MM.1S (cell line): ENCODE measurements at regions not wholly inside any gene's neighbourhood (a gene's known extent, or its start where the extent isn't known, plus 50 kb on each side); places are given as distances from the start of the nearest gene placed in this dataset.
"Not testable (repeated sequence)": the region's sequence is repeated elsewhere in the genome, so short reads cannot be mapped to it uniquely, and the experiment has no call there.

ENCODE experiments used
- DNase-seq: peaks from one replicate; pipeline ENCODE4 v3.0.0-alpha.2; 2015
- H2AFZ ChIP-seq: fragments of 300-600 bp; sonication (generic); 2 replicates; pipeline ENCODE4 v1.6.0; 2016; ENCODE audit warnings: antibody characterized with exemption, low read length
- H3F3A ChIP-seq: fragments of 300-600 bp; sonication (generic); 2 replicates; pipeline ENCODE4 v1.6.1; 2016; ENCODE audit warnings: mild to moderate bottlenecking, antibody characterized with exemption, low read length, moderate library complexity, mixed read lengths; ENCODE audit not compliant: insufficient read depth
- H3K27ac ChIP-seq: fragments of 300-600 bp; sonication (generic); 2 replicates; pipeline ENCODE4 v1.5.1; 2016; ENCODE audit warnings: mild to moderate bottlenecking, low read length
- H3K27me3 ChIP-seq: fragments of 300-600 bp; sonication (generic); replicated peaks from 2 replicates; pipeline ENCODE4 v1.6.0; 2016; ENCODE audit warnings: low read length; ENCODE audit not compliant: insufficient read depth
- H3K36me3 ChIP-seq: fragments of 300-600 bp; sonication (generic); replicated peaks from 2 replicates; pipeline ENCODE4 v1.6.1; 2016; ENCODE audit warnings: mild to moderate bottlenecking, low read length, mixed read lengths; ENCODE audit not compliant: insufficient read depth
- H3K4me1 ChIP-seq: fragments of 300-600 bp; sonication (generic); 2 replicates; pipeline ENCODE4 v1.6.1; 2016; ENCODE audit warnings: low read length, mixed read lengths
- H3K4me2 ChIP-seq: fragments of 300-600 bp; sonication (generic); 2 replicates; pipeline ENCODE4 v1.6.0; 2016; ENCODE audit warnings: low read depth, low read length
- H3K4me3 ChIP-seq: fragments of 300-600 bp; sonication (generic); 2 replicates; pipeline ENCODE4 v1.5.1; 2016; ENCODE audit warnings: low read length, mixed read lengths
- H3K79me2 ChIP-seq: fragments of 300-600 bp; sonication (generic); 2 replicates; pipeline ENCODE4 v1.6.1; 2016; ENCODE audit warnings: mixed run types, low read length, mixed read lengths
- H3K9ac ChIP-seq: fragments of 300-600 bp; sonication (generic); 2 replicates; pipeline ENCODE4 v1.6.1; 2016; ENCODE audit warnings: low read length, mixed read lengths
- H3K9me2 ChIP-seq: fragments of 300-600 bp; sonication (generic); replicated peaks from 2 replicates; pipeline ENCODE4 v1.6.1; 2016; ENCODE audit warnings: mild to moderate bottlenecking, low read length, mixed read lengths; ENCODE audit not compliant: insufficient read depth
- H3K9me3 ChIP-seq: fragments of 300-600 bp; sonication (generic); replicated peaks from 2 replicates; pipeline ENCODE4 v1.6.1; 2016; ENCODE audit warnings: mild to moderate bottlenecking, low read length, mixed read lengths; ENCODE audit not compliant: insufficient read depth
- H4K20me1 ChIP-seq: fragments of 300-600 bp; sonication (generic); 2 replicates; pipeline ENCODE4 v1.6.1; 2016; ENCODE audit warnings: mild to moderate bottlenecking, low read length, moderate library complexity, mixed read lengths; ENCODE audit not compliant: insufficient read depth
- EZH2 ChIP-seq: fragments of 300-600 bp; sonication (generic); optimal IDR thresholded peaks from 2 replicates; pipeline ENCODE3; 2017; ENCODE audit warnings: low read depth, mild to moderate bottlenecking, antibody characterized with exemption, low read length, mixed read lengths
- EZH2phosphoT487 ChIP-seq: fragments of 300-600 bp; sonication (generic); IDR thresholded peaks from 2 replicates; pipeline ENCODE4 v1.6.1; 2018; ENCODE audit warnings: antibody characterized with exemption, low read length
- TF ChIP-seq, protein P1 (sequence below): fragments of 300-600 bp; sonication (generic); IDR thresholded peaks from 2 replicates; pipeline ENCODE4 v1.5.1; 2016; ENCODE audit warnings: antibody characterized with exemption, low read length, mixed read lengths

DNA sequence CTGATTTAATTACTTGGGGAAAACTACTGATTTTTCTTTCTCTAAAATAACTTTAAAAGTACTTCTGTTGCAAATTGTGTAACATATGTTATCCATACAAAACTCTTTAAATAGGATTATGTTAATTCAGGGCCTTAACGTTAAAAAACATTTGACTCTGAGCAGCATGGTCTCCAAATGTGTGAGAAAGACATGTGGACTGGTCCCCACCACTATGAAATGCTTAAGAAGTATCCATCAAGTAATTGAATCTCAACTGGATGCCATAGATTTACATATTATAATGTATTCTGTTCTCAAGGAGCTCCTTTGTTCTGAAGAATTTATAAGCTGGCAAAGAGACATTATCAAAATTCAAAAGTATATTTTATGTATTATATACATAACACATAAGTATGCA, 130.8 kb upstream of the HEY2 start:
- H3K4me2 ChIP-seq = no peak overlapping the region
- no peaks in the 10 kb centered on the region for H3K79me2 ChIP-seq
- no peaks in the 10 kb centered on the region for H3K4me1 ChIP-seq
- no peaks in the 10 kb centered on the region for H3K9me2 ChIP-seq
- TF ChIP-seq, protein P1, sequence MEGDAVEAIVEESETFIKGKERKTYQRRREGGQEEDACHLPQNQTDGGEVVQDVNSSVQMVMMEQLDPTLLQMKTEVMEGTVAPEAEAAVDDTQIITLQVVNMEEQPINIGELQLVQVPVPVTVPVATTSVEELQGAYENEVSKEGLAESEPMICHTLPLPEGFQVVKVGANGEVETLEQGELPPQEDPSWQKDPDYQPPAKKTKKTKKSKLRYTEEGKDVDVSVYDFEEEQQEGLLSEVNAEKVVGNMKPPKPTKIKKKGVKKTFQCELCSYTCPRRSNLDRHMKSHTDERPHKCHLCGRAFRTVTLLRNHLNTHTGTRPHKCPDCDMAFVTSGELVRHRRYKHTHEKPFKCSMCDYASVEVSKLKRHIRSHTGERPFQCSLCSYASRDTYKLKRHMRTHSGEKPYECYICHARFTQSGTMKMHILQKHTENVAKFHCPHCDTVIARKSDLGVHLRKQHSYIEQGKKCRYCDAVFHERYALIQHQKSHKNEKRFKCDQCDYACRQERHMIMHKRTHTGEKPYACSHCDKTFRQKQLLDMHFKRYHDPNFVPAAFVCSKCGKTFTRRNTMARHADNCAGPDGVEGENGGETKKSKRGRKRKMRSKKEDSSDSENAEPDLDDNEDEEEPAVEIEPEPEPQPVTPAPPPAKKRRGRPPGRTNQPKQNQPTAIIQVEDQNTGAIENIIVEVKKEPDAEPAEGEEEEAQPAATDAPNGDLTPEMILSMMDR = no peak
- no peak for TF ChIP-seq EZH2
- no peak for TF ChIP-seq EZH2phosphoT487
- H3K9ac ChIP-seq = no peak overlapping the region
- no peaks in the 10 kb centered on the region for H3K9me3 ChIP-seq
- H3K27me3 ChIP-seq = no peaks in the 10 kb centered on the region
- H3K27ac ChIP-seq = no peak overlapping the region
- DNase-seq = no peak
- no peak overlapping the region for H3K4me3 ChIP-seq
- H3K36me3 ChIP-seq = no peaks in the 10 kb centered on the region
- no peaks in the 10 kb centered on the region for H3F3A ChIP-seq
- H2AFZ ChIP-seq = no peak overlapping the region
- no peaks in the 10 kb centered on the region for H4K20me1 ChIP-seq

- no peak for TF ChIP-seq EZH2
- TF ChIP-seq EZH2phosphoT487 = no peak
- TF ChIP-seq, protein P1 = no peak
- no peak for DNase-seq
- Histone ChIP-seq H3K27ac (no peak overlapping the region), H3K9me3 (no peaks in the 10 kb centered on the region), H4K20me1 (no peaks in the 10 kb centered on the region), H3K36me3 (no peaks in the 10 kb centered on the region), H2AFZ (no peak overlapping the region), H3K4me3 (no peak overlapping the region), H3F3A (no peaks in the 10 kb centered on the region), H3K4me1 (no peaks in the 10 kb centered on the region), H3K4me2 (no peak overlapping the region), H3K27me3 (no peaks in the 10 kb centered on the region), H3K79me2 (no peaks in the 10 kb centered on the region), H3K9me2 (no peaks in the 10 kb centered on the region), H3K9ac (no peak overlapping the region)
Observed at GRCh38 chr6:125623085-125623484, 126.3 kb upstream of the HEY2 start.

DNA sequence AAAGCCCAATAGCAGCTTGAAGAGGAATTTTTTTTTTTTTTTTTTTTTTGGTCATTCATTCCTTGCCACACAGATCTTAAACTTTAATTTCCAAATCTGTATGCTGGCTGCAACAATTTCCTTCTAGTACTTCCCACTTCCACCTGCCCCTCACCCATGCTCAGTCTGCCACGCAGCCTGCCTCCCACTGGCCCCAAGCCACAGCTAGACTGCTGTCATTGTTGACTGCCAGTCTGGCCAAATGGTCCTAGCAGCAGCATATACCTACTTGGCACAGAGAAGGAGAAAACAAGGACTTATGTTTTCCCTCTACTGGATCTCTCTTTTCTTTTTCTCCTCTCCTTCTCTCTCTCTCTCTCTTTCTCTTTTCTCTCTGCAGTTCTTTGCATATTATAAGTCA, 118.3 kb upstream of the HEY2 start:
- no peak for DNase-seq
- Histone ChIP-seq H3K36me3 (no peaks in the 10 kb centered on the region), H3K79me2 (no peaks in the 10 kb centered on the region), H3K4me1 (no peaks in the 10 kb centered on the region), H2AFZ (no peak overlapping the region), H3K27ac (no peak overlapping the region), H3F3A (no peaks in the 10 kb centered on the region), H3K9ac (no peak overlapping the region), H3K4me2 (no peak overlapping the region), H3K27me3 (no peaks in the 10 kb centered on the region), H3K9me2 (no peaks in the 10 kb centered on the region), H3K4me3 (no peak overlapping the region), H4K20me1 (no peaks in the 10 kb centered on the region), H3K9me3 (no peaks in the 10 kb centered on the region)
- TF ChIP-seq EZH2 (no peak), EZH2phosphoT487 (no peak)
- TF ChIP-seq, protein P1 = no peak

- not testable (repeated sequence) for H3K9ac ChIP-seq, H3F3A ChIP-seq, H3K36me3 ChIP-seq, H4K20me1 ChIP-seq, H3K4me2 ChIP-seq, H3K4me3 ChIP-seq, H3K4me1 ChIP-seq, H3K79me2 ChIP-seq, H3K9me2 ChIP-seq, DNase-seq, H3K9me3 ChIP-seq, H3K27me3 ChIP-seq, H2AFZ ChIP-seq, H3K27ac ChIP-seq
Observed at GRCh38 chr6:125636011-125636410, 113.4 kb upstream of the HEY2 start.
